NCI-H524 (cell line): ENCODE measurements at regions not wholly inside any gene's neighbourhood (a gene's known extent, or its start where the extent isn't known, plus 50 kb on each side); places are given as distances from the start of the nearest gene placed in this dataset.
A peak's percentile ranks its signal among the peaks of the same experiment; 100 is the strongest.

Experiments used
- DNase-seq, 2 experiments: peaks; one replicate each; lab custom pipeline; 2025; lab: John Stamatoyannopoulos, UW

DNA sequence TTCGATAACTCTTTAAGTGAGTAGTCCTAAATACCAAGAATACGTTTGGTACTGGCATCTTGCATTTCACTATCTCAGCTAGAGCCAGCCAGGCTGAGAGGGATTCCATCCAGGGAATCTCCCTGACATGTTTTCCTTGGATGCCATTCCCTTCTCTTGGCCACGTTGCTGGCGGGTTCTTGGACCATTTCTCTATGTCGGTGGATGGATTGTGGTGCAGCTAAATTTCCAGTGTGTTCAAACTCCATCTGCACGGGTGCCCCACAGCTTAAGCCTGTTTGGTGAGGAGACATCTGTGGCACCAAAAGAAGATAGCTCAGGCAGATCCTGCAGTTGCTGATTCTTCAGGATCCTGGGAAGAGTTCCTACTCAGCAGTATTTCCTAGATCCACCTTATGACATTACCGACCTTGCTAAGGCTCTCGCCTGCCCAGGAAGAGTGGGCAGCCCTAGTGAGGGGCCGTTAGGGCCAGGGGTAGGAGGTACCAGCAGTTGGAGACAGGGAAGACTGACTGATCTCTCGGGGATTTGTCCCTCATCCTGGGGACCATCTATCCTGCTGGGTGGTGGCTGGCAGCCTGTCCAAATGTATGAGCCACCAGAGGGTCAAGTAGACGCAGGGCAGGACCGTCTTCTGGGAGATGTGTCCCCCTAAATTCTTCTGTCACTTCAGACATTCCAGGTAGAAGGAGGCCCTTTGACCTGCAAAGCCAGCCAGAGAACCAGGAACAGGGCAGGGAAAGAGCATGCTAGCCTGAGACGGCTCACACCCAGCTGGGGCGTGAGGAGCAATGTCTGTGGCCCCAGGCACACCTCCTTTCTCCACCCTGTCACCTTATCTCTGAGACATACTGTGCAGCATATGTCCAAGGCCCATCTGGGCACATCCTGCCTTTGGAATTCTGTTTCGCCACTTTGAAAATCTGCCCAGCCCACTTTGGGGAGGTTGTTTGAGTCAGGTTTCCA lies 72.6 kb upstream of the CAPRIN2 start:
- DNase-seq = peak in 1 of 2 experiments; percentile 50

DNA sequence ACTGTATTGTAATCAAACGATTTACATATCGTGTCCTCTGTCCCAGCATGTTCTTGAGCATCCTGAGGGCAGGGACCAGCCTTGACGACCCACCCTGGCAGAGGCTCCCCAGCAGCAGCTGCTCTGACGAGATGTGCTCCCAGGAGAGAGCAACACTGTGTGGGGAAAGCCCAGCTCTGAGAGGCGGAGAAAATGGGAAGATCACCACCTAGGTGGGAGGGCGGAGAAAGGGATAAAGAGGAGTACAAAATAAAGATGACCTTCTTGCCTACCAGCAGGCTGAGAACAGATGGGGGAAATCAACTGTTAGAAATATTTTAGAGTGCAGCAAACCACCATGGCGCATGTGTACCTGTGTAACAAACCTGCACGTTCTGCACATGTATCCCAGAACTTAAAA lies 71.5 kb upstream of the CAPRIN2 start:
- DNase-seq = no peak

DNA sequence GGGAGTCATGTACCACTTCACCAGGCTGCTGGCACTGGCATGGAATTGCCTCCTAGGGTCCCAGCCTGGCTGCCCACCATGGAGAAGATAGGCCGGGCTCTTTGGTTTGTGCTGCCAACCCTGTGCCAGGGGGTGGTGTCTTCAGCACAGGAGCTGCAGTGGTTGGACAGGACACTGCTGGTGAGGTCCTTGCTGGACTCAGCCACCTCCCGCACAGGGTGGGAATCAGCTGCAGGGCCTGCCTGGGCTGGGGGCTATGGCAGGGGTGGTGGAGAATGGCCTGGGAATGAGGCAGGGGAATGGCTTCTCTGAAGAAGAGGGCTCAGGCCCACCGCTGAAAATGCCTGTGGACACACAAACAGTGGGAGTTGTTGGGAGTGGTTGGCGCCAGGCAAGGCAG lies 70.6 kb upstream of the CAPRIN2 start:
- no peak for DNase-seq

DNA sequence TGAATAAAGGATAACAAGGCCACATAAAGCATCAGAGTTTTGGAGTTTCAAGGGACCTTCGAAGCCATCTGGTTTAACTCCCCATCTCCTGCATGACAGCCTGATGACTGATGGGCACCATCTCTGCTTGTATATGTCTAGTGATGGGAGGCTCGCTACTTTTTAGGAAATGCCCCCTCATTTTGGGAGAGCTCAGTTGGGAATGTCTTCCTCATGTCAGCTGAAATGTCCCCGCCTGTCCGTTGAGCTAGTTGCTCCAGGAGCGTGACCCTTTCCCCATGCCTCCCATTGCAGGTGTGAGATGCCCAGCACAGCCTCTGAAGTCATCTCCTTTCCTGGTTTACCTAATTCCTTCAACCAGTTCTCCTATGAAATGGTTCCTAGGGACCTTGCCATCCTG lies 69.6 kb upstream of the CAPRIN2 start:
- DNase-seq = no peak

DNA sequence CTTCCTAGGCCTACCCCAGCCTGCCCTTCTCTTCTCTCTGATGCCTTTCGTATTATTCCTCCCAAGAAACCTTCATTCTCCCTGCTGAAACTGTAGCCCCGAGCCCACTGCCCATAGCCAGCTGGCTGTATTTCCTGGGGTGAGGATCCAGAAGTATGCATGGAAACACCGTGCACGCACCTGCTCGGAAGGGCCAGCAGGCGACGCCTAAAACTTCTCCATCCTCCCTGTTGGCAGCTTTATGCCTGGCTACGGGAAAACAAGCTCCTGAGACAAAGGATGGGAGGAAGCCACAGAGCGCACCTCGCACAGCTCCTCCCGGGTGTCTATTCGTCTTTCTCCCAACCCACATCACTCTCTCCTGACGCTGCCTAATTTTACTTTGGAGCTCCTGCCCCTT lies 69.0 kb upstream of the CAPRIN2 start:
- no peak for DNase-seq

DNA sequence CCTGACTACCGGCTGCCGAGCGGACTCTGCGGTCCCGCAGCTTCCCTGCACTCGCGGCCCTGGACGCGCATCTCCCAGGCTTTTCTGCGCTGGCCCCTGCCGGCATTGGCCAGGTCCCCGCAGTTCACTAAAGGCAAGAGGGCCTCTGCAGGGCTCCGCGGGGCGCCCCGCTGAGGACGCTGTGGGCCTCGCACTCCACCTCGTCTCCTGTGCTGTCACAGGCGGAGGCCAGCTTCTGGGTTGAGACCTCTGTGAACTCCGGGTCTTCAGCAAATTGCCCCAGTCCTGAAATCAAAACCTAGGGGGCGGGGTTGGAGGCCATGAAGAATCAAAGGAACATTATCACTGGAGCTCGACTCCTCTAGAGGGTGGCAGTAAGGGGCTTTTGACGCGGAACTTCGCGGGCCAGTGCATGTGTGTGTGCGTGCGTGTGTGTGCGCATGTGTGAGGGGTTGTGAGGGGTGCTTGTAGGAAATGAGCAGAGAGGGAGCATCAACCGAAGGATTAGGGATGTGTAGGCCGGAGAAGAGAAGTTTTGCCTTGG lies 68.5 kb upstream of the CAPRIN2 start:
- peak in 1 of 2 experiments; percentile 44 for DNase-seq

DNA sequence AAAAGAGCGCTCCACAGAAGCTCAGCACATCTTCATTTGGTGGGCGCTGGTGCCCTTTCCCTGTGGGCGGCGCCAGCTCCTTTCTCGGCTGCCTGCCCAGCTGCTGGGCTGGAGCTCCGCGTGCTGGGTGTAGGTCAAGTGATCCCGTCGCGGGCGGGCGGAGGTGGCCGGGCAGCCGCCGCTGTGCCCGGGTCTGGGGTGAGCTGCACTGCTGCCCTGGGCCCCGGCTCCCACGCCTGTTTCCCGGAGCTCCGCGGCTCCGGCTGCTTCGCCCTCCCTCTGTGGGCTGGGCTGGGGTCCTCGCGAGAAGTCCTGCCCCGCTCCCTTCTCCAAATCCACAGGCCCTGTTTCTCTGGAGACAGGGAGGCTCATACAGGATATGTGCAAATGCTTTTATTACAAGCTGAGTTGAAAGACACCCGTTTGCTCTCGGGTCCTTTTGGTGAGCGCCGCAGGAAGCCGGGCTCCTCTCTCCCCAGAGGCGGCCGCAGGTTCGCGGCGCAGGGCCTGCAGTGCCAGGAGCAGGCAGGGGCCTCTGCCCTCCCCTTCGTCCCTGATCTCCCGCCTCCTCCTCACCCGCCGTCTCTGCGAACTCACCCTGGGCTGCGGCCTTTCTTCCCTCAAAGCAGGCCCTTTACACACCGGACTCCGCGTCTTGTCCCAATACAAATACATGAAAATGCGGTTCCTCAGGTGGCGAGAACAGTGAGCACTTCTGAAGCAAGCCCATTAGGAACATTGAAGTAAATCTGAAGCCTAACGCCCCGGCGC lies 67.8 kb upstream of the CAPRIN2 start:
- peak; percentile 28 to 51 for DNase-seq

DNA sequence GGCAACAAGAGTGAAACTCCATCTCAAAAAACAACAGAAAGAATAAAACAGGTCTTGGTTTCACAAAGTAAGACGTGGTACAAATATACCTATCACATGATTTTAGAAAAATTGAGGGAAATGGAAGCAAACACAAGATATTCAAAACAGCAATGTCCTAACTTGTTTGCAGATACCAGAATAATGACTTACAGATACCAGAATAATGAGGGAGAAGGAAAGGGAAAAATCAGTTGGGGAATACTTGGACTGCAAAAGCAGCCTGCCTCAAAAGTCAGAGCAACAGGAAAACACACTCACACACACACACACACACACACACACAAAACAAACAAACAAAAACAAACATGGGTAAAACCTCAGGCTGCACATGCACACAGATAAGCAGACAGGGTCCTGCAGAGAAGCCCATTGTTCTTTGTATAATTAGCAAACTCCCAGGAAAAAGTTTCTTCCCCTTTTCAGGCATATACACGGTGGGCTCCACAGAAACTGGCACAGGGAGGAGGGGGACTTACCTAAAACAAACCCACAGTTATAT lies 65.7 kb upstream of the CAPRIN2 start:
- no peak for DNase-seq

DNA sequence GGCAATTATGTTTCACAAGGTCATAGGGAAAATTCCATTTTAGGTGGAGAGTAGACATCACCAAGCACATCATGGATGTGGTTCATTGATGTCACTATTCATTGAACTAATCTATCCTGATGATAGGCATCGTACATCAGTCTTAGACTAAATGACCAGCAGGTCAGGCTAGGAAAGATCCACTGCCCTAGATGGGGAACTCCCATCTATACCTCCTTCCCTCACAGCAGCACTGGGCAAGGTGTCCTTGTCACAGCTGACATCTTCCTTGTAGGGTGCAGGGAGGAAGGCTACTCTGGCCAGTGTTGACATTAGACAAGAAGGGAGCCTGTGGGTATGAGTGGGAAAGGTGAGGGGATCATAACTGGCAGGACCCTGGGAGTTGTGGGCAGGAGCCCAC lies 63.8 kb upstream of the CAPRIN2 start:
- no peak for DNase-seq

DNA sequence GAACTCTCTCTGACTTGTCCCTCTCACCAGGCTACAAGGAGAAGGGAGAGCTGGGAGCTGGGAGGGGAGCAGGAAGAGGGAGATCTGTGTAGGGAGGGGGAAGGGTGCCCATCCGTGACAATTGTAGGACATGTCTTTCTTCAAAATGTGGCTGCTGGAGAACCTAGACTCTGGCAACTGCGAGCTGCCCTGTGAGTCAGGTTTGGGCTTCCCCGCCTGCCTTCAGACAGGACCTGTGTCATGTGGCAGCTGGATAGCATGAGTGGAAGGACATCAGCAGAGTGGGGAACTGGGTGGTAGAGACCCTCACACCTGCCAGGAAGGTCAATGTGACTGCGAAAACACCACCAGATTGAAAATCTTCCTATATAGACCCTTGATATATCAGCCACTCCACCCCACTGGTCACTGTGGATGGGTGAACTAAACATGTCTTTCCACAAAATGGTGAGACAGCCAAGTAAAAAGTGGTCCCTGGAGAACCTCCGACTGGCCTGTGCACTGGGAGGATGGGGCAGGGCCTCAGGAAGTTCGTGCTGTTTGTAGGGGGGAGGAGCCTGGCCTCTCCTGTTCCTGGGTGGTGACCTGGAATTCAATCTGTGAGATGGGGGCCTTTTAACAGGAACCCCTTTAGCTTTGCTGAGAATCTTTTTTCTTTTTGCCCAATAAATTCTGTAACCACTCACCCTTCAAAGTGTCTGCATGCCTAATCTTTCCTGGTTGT lies 62.2 kb upstream of the CAPRIN2 start:
- DNase-seq = no peak

DNA sequence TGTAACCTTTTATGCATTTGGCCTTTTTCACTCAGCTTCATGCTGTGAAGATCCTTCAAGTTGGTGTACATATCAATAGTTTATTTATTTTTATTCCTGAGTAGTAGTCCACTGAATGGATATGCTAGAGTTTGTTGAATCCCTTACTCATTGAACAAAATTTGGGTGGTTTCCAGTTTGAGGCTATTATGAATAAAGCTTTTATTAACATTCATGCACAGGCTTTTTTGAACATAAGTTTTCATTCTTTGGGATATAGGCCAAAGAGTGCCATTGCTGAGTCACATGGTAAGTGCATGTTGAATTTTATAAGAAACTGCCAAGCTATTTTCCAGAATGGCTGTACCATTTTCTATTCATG lies 59.5 kb upstream of the CAPRIN2 start:
- no peak for DNase-seq

DNA sequence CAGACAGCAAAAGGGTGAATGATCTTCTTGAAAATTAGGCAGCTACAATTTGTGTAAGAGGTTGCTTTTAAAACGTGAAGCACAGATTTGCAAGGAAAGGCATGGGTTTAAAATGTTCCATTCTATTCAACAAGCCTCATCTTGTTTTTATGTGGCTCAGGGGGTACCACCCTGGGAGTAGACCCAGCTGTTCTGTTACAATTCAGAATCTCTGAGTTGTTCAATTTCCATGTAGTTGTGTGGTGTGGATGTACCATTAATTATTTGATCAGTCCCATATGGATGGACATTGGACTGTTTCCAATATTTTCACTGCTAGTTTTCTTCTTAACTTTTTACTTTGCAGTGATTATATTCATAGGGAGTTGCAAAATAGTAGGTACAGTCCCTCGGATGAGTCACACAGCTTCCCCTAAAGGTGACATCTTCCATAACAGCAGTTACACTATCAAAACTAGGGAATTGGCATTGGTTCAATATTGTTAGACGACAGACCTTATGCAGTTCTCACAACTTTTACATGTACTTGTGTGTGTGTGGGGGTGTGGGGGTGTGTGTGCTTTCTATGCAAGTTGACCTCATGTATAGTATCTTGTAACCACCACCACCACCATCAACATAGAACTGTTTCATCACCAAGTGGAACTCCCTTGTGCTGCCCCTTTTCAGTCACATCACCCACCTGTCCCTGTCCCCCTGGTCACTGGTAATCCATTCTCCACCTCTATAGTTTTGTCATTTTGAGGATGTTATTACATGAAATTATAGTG lies 59.0 kb upstream of the CAPRIN2 start:
- DNase-seq = no peak

DNA sequence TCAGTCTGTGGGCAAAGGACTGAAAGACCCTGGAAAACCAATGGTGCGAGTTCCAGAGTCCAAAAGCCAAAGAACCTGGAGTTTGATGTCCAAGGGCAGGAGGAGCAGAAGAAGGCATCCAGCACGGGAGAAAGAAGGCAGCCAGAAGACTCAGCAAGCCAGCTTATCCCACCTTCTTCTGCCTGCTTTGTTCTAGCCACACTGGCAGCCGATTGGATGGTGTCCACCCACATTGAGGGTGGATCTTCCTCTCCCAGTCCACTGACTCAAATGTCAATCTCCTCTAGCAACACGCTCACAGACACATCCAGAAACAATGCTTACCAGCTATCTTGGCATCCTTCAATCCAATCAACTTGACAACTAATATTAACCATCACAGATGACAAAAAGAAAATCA lies 57.2 kb upstream of the CAPRIN2 start:
- DNase-seq = no peak

DNA sequence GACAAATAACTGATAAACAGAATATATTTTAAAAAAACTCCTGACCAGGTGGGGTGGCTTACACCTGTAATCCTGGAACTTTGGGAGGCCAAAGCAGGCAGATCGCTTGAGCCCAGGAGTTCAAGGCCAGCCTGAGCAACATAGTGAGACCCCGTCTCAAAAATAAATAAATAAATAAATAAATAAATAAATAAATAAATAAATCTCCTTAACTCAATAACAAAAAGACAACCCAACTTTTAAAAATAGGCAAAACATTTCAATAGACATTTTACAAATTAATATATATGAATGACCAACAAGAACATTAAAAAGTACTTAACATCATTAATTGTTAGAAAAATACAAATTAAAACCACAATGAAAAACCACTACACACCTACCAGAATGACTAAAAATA lies 56.2 kb upstream of the CAPRIN2 start:
- no peak for DNase-seq

DNA sequence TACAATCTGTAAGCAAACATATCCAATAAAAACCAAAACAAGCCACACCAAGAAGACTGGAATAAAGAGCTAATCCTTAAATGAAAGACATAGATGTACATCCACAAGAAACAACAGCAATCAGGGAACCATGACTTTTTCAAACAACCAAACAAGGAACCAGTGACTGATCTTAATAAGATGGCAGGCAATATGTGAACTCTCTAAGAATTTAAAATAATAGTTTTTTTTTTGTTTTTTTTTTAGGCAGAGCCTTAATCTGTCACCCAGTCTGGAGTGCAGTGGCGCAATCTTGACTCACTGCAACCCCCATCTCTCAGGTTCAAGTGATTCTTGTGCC lies 52.9 kb upstream of the CAPRIN2 start:
- no peak for DNase-seq

DNA sequence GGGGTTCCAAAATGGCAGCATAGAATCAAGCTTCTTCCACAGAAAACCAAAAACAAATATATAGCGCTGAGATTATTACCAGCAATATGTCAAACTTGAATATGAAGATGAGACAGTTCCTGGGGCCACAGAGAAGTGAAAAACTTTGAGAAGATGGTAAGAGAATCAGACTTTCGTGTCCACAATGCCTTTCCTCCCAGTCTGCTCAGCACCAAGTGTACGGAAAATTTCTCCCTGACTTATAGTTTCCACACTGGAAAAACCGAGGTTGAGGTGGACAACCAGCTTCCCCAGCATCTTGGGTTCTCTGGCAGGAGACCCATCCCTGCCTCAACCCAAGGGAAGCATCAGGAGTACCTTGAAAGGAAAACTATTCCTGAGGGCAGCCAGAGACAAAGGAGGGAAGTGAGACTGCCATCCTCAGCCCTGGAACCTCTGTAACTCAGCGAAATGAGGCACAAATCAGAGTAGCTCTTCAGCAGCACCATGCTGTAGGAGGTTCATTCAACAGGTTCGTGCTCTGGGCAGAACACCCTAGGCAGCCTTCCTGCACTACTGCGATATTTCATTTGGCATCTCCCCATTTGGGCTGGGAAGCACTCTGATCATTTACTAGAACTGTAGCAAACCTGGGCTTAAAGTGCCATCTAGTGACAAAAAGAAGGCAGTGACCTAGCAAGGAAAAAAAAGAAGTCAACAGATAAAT lies 52.4 kb upstream of the CAPRIN2 start:
- DNase-seq = peak; percentile 64

DNA sequence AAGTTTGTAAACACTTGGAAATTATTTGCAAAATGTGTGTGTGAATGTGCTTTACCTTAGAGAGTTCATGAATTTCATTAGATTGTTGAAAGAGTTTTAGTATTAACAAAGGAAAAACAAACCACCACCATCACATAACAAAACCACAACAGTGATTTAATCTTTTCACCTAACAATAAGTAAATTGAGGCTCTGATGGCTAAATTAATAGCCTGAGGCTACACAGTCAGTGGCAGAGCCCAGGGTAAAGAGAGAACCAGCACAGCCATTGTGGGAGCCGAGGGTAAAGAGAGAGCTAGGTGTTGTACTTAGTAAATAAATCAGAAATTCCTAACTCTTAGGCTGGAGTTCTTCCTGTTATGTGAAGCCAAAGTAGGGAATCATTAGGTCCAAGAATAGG lies 51.2 kb upstream of the CAPRIN2 start:
- no peak for DNase-seq
